H1 (cell line): ENCODE measurements at regions not wholly inside any gene's neighbourhood (a gene's known extent, or its start where the extent isn't known, plus 50 kb on each side); places are given as distances from the start of the nearest gene placed in this dataset.

Experiments used
- BRCA1 ChIP-seq: IDR thresholded peaks from 2 replicates; pipeline ENCODE4 v1.6.1; 2012; ENCODE audit warnings: low read depth, low read length, improper control_type of control experiment
- CBX5 ChIP-seq: fragments of 300-800, 300-1000 bp; sonication (generic); IDR thresholded peaks from 2 replicates; pipeline ENCODE4 v1.7.1; 2016; ENCODE audit warnings: antibody characterized with exemption, low read length, low read depth
- GABPA ChIP-seq: IDR thresholded peaks from 2 replicates; pipeline ENCODE4 v1.6.1; 2011; ENCODE audit warnings: mild to moderate bottlenecking, low read length, moderate library complexity, borderline replicate concordance; ENCODE audit not compliant: insufficient read depth
- JUN ChIP-seq: IDR thresholded peaks from 2 replicates; pipeline ENCODE4 v1.6.1; 2011; ENCODE audit warnings: low read depth, mild to moderate bottlenecking, improper control_type of control experiment, low read length
- SIN3A ChIP-seq, 2 experiments: IDR thresholded peaks in 1 of 2; conservative IDR thresholded peaks in 1 of 2; 2 replicates each; pipeline ENCODE4 v1.6.1; 2011 to 2012; ENCODE audit warnings: low read length in 2 of 2, improper control_type of control experiment in 1 of 2, low read depth in 1 of 2, mild to moderate bottlenecking in 1 of 2
- SRF ChIP-seq: IDR thresholded peaks from 2 replicates; pipeline ENCODE4 v1.6.1; 2011; ENCODE audit warnings: mild to moderate bottlenecking, low read depth, low read length, moderate library complexity
- TF ChIP-seq, protein P1 (sequence below): fragments of 300-600 bp; sonication (generic); IDR thresholded peaks from 2 replicates; pipeline ENCODE4 v1.7.1; 2012; ENCODE audit warnings: low read length, moderate library complexity, mild to moderate bottlenecking, inconsistent platforms; ENCODE audit not compliant: insufficient replicate concordance
- TF ChIP-seq, protein P2 (sequence below), 3 experiments: IDR thresholded peaks; 1 replicate in 2 of 3; 2 replicates in 1 of 3; pipeline versions ENCODE4 v1.5.1 to v1.6.1; 2011; ENCODE audit warnings: low read length in 3 of 3, mild to moderate bottlenecking in 3 of 3, inconsistent platforms in 2 of 3, low read depth in 1 of 3, moderate library complexity in 1 of 3; ENCODE audit not compliant: insufficient read depth in 1 of 3; ENCODE audit errors: control extremely low read depth in 1 of 3

DNA sequence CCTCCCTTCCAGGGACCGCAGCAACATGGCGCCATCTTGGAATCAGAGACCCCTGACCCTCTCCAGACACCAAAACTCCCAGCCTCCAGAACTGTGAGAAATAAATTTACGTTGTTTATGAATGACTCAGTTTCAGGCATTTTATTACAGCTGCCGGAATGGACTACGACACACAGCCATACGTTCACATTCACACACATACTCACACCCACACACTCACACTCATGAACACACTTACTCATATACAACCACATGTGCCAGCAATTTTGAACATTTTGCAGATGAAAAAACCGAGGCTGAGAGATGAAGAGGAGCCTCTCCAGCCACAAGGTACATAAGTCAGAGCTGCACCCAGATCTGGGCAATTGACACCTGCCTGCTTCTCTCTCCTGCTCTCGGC is 151.0 kb upstream of the RAB4A start (continued):
- TF ChIP-seq, protein P1, sequence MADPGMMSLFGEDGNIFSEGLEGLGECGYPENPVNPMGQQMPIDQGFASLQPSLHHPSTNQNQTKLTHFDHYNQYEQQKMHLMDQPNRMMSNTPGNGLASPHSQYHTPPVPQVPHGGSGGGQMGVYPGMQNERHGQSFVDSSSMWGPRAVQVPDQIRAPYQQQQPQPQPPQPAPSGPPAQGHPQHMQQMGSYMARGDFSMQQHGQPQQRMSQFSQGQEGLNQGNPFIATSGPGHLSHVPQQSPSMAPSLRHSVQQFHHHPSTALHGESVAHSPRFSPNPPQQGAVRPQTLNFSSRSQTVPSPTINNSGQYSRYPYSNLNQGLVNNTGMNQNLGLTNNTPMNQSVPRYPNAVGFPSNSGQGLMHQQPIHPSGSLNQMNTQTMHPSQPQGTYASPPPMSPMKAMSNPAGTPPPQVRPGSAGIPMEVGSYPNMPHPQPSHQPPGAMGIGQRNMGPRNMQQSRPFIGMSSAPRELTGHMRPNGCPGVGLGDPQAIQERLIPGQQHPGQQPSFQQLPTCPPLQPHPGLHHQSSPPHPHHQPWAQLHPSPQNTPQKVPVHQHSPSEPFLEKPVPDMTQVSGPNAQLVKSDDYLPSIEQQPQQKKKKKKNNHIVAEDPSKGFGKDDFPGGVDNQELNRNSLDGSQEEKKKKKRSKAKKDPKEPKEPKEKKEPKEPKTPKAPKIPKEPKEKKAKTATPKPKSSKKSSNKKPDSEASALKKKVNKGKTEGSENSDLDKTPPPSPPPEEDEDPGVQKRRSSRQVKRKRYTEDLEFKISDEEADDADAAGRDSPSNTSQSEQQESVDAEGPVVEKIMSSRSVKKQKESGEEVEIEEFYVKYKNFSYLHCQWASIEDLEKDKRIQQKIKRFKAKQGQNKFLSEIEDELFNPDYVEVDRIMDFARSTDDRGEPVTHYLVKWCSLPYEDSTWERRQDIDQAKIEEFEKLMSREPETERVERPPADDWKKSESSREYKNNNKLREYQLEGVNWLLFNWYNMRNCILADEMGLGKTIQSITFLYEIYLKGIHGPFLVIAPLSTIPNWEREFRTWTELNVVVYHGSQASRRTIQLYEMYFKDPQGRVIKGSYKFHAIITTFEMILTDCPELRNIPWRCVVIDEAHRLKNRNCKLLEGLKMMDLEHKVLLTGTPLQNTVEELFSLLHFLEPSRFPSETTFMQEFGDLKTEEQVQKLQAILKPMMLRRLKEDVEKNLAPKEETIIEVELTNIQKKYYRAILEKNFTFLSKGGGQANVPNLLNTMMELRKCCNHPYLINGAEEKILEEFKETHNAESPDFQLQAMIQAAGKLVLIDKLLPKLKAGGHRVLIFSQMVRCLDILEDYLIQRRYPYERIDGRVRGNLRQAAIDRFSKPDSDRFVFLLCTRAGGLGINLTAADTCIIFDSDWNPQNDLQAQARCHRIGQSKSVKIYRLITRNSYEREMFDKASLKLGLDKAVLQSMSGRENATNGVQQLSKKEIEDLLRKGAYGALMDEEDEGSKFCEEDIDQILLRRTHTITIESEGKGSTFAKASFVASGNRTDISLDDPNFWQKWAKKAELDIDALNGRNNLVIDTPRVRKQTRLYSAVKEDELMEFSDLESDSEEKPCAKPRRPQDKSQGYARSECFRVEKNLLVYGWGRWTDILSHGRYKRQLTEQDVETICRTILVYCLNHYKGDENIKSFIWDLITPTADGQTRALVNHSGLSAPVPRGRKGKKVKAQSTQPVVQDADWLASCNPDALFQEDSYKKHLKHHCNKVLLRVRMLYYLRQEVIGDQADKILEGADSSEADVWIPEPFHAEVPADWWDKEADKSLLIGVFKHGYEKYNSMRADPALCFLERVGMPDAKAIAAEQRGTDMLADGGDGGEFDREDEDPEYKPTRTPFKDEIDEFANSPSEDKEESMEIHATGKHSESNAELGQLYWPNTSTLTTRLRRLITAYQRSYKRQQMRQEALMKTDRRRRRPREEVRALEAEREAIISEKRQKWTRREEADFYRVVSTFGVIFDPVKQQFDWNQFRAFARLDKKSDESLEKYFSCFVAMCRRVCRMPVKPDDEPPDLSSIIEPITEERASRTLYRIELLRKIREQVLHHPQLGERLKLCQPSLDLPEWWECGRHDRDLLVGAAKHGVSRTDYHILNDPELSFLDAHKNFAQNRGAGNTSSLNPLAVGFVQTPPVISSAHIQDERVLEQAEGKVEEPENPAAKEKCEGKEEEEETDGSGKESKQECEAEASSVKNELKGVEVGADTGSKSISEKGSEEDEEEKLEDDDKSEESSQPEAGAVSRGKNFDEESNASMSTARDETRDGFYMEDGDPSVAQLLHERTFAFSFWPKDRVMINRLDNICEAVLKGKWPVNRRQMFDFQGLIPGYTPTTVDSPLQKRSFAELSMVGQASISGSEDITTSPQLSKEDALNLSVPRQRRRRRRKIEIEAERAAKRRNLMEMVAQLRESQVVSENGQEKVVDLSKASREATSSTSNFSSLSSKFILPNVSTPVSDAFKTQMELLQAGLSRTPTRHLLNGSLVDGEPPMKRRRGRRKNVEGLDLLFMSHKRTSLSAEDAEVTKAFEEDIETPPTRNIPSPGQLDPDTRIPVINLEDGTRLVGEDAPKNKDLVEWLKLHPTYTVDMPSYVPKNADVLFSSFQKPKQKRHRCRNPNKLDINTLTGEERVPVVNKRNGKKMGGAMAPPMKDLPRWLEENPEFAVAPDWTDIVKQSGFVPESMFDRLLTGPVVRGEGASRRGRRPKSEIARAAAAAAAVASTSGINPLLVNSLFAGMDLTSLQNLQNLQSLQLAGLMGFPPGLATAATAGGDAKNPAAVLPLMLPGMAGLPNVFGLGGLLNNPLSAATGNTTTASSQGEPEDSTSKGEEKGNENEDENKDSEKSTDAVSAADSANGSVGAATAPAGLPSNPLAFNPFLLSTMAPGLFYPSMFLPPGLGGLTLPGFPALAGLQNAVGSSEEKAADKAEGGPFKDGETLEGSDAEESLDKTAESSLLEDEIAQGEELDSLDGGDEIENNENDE = no peak
- no peak for TF ChIP-seq GABPA
- no peak for TF ChIP-seq JUN
- TF ChIP-seq, protein P2, sequence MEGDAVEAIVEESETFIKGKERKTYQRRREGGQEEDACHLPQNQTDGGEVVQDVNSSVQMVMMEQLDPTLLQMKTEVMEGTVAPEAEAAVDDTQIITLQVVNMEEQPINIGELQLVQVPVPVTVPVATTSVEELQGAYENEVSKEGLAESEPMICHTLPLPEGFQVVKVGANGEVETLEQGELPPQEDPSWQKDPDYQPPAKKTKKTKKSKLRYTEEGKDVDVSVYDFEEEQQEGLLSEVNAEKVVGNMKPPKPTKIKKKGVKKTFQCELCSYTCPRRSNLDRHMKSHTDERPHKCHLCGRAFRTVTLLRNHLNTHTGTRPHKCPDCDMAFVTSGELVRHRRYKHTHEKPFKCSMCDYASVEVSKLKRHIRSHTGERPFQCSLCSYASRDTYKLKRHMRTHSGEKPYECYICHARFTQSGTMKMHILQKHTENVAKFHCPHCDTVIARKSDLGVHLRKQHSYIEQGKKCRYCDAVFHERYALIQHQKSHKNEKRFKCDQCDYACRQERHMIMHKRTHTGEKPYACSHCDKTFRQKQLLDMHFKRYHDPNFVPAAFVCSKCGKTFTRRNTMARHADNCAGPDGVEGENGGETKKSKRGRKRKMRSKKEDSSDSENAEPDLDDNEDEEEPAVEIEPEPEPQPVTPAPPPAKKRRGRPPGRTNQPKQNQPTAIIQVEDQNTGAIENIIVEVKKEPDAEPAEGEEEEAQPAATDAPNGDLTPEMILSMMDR (IDR thresholded peaks at IDR 0.05; ENCODE audit: control extremely low read depth in 1 of 3, insufficient read depth in 1 of 3, low read depth in 1 of 3, low read length in 3 of 3) = no peak
- no peak for TF ChIP-seq SRF
- TF ChIP-seq BRCA1 = no peak
- no peak for TF ChIP-seq SIN3A (conservative IDR thresholded peaks at IDR 0.05 in 1 of 2, IDR thresholded peaks at IDR 0.05 in 1 of 2; ENCODE audit: low read depth in 1 of 2, low read length in 2 of 2)
- TF ChIP-seq CBX5 = no peak
